Medulla oblongata (tissue), 1 donor: ENCODE measurements at regions not wholly inside any gene's neighbourhood (a gene's known extent, or its start where the extent isn't known, plus 50 kb on each side); places are given as distances from the start of the nearest gene placed in this dataset.

Experiments
- DNase-seq: peaks from one replicate; pipeline ENCODE4 v3.0.0-alpha.2; 2015; ENCODE audit errors: extremely low spot score

DNA sequence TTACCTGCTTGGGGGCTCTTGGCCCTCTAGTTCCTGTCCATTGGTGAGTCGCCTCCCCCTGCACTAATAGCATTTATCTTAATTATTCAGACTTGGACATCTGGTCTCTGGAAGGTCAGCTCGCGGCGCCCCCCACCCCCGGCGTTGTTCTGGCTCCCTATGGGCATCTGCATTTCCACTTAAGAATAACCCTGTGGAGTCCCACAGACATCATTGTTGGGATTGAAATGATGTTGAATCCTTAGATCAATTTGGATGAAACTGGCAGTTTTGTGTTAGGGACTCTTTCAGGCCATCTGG is 313.8 kb upstream of the HS6ST1 start:
- DNase-seq = no peak

DNA sequence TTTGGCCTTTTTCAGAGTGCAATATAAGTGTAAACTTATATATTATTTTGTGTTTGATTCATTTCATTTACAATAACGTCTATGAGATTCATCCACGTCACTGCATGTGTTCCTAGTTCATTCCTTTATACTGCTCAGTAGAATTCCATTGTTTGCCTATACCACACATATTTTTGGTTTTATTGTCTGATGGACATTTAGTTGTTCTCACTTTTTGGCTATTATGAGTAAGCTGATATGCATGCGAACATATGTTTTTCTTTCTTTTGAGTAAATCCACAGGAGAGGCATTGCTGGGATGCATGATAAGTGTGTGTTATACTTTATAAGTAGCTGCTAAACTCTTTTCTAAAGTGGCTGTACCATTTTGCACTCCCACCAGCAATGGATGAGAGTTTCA is 314.8 kb upstream of the HS6ST1 start:
- DNase-seq = no peak

DNA sequence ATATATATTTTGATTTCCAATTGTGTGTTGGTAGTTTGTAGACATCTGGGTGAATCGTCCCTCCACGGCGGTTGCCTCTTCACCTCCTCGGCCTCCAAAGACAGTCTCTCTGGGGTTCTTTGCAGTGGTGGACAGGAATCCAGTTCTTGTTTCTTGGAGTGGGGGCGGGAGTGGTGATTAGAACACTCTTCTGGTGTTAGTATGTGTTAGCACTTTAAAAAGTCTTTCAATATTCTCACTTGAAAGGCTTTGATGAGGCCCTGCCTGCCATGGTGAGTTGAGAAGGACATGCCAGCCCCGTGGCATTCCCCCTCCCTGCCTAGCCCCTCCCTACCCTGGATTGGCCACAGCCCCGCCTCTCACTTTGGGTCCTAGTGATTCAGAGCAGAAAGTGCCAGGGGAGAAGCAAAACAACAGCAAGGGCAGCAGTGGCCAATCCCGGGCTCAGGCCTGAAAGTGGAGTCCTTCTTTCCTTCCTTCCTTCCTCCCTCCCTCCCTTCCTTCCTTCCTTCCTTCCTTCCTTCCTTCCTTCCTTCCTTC is 316.8 kb upstream of the HS6ST1 start:
- DNase-seq = no peak

DNA sequence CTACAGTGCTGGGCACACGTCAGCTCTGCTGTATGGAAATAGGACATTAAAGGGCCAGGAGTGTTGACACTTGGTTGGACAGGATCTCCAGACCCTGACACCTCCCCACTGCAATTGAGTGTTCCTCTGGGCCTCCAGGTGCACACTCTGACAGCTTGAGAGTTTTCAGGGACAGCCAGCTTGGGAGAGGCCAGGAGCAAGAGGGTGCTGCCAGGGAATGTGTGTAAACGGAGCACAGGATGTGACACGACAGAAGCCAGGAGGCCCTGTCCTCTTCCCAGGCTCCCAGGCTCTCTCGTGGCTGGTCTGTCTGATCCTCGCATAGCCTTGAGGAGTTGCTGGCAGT is 318.1 kb upstream of the HS6ST1 start:
- DNase-seq = no peak

DNA sequence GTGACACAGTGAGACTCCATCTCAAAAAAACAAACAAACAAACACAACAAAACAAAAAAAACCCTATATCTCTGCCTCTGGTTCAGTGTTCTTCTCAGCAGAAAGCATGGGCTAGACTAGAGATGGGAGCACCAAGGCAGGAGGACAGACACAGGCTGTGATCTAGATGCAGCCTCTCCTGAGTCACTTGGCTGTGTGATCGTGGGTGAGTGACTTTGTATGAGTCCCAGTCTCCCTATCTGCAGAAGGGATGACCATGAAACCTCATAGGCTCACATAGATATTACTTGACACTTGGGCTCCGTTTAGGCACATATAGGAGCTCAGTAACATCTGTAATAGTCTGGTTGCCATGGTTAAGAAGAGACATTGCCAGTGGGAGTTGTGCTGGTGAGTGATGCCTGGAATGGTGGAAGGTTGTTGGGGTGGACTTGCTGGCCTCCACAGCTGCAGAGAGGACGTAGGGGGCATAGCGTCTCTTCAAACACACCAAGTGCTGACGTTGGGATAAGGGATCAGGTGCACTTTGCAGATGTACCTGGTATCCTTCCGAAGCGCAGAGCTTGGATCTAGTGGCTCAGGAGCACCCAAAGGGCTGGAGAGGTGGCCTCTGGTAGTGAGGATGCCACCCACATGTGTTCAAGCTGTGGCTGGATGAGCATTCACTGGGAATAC is 318.9 kb upstream of the HS6ST1 start:
- DNase-seq = no peak

DNA sequence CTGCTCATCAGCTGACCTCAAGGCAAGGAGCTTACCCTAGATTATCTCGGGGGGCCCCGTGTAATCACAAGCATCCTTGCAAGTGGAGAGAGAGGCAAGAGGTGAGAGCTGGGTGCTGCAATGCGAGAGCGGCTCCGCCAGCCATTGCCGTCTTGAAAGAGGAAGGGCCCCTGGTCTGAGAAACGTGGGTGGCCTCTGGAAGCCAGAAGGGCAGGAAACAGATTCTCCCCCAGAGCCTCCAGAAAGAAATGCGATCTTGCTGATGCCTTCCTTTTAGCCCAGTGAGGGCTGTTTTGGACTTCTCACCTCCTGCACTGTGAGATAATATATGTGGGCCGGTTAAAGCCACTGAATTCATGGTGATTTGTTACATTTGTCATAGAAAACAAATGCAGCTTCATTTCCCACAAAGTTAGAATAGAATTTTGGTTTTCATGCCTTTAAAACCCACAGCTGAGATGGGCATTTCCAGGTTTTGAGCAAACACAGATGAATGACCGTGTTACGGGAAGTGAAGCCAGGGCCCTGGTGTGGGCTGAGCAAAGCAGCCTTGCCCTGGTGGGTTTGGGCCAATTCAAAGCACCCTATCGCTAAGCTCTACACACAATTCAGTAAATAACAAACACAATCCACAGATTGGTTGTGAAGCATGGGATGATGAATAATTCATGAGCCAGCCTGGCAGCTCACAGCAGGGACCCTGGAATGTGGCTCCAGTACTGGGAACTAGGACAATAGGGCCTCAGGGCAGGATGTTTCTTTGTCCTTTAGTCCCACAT is 319.9 kb upstream of the HS6ST1 start:
- peak; percentile 67 for DNase-seq

DNA sequence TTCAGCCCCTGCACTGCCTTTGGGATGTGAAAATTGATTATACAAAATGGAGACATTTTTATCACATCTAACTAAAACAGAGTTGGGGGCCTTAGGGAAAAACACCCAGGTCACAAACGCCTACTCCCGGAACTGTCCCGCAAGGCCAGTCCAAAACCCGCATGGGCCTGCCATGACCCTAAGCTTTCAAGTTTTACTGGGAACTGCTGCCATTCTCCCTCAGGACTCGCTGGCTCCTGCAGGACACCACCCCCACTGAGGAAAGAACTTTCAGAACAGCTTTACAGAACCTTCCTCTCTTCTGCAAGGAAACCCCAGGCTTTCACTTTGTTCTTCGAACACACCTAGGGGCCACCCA is 320.4 kb upstream of the HS6ST1 start:
- DNase-seq = no peak

DNA sequence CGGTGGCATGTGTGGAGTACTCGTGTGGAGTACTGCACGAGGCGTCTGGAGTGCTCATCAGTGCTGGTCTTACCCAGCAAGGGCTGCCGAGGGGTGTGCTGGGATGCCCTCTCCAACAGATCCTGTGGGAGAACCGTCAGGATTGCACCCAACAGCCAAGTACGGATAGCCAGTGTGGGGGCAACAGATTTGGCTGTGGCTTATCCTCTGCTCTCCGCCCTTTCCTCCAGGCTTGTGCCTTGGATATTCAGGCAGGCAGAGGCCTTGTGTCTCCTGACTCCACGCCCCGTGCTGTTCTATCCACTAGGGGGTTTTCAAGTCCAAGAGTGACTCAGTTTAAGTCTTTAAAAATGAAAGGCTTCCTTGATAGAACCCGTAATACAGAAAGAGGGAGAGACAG is 321.0 kb upstream of the HS6ST1 start:
- no peak for DNase-seq

DNA sequence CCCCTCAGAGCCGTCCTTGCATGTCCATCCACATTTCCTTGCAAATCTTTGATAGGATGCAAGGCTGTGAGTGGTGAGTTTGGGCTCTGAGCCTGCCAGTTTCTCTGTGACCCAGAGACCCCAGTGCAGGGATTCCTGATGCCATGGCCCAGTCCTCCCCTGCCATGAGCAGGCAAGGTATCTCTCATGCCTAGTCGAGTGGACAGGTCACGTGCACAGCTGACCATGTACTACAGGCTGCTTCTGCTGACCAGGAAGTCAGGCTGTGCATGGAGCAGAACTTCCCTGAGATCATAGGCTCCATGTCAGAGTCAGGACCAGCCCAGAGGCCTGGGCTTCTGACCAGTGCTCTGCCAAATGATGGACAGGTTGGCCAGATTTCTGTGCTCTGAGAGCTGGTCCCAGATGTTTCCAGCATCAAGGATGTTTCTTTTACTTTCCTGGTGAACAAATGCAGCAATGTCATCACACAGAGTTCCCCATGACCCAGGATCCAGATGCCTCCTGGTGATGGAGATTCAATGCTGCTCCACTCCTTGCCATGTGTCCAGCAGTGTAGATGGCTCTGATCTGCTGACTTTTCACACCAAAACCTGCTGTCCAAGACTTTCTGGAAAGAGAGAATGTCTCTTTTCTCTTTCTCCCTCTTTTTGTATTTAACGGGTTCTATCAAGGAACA is 321.6 kb upstream of the HS6ST1 start:
- DNase-seq = no peak

DNA sequence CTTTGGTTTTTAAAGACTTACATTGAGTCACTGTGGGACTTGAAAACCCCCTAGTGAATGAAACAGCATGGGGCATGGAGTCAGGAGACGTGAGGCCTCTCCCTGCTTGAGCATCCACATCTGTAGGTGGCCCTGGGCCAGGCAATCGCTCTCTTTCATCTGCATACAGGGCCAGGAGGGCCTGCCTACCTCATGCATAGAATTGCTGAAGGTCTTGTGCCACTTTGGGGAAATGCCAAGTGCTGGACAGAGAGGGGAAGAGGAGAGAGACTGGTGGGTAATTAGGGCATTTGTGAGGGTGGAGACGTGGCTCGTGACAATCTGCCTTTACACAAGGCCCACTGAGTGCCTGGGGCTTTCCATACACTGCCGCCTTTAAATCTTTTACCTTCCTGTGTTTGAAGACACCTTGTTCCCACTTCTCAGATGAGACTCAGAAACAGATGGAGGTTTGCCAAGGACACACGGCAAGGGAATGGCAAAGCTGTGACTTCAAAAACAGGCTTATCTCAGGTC is 322.2 kb upstream of the HS6ST1 start:
- no peak for DNase-seq

DNA sequence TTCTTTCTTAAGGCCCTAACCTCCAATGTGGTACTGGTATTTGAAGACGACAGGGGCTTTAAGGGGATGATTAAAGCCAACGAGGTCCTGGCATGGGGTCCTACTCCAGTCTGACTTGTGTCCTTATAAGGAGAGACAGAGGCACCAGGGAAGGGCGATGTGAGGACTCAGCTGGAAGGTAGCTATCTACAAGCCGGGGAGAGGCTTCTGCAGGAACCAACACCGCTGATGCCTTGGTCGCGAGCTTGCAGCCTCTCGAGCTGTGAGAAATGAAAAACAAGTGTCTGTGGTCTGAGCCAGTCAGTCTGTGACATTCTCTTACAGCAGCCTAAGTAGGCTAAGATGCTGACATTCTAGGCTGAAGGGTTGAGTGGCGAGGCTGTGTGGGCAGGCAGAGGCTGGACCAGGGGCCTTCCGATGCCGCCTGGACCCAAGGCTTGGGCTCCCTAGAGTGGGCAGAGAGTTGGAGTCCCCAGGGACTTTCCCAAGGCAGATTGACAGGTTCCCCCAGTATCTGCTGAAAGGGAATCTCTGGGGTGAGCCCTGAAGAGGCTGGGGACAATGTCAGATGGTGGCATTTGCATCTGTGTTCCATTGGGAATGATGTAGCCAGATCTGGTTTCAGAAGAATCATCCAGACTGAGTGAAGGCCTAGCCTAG is 322.9 kb upstream of the HS6ST1 start:
- DNase-seq = no peak

DNA sequence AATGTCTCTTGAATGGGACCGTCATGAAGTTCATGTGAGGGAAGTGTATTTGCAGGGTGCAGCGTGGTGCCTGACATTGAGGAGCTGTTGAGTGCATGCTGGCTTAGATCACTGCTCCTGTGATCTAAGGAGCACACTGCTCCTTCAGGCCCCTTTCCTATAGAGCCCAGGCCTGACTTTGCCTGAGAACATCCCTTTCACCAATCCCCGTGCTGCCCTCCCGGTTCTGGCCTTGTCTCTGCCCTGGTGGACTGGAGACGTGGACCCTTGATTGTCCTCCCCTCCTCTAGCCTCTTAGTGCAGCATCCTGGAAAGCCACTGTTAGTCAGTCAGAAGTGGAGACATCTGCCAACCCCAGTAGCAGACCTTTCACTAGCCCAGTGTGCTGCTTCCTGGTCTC is 323.6 kb upstream of the HS6ST1 start:
- no peak for DNase-seq

DNA sequence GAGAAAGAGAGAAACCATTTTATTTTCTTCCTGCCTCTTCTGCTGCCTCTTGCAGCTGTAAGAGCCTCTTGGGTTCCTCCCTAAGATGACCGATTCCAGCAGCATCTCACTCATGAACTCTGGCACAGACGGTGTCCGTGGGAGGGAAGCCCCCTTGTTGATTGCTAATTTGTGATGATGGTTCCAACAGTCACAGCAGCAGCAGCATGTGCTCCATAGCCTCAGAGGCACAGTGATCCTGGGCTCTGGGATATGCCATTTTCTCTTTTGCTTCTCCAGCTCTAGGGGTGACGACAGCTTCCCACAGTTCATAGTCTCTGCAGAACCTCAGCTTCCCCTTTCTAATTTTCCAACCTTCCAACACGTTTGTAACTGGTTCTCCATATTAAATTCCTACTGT is 324.2 kb upstream of the HS6ST1 start:
- no peak for DNase-seq

DNA sequence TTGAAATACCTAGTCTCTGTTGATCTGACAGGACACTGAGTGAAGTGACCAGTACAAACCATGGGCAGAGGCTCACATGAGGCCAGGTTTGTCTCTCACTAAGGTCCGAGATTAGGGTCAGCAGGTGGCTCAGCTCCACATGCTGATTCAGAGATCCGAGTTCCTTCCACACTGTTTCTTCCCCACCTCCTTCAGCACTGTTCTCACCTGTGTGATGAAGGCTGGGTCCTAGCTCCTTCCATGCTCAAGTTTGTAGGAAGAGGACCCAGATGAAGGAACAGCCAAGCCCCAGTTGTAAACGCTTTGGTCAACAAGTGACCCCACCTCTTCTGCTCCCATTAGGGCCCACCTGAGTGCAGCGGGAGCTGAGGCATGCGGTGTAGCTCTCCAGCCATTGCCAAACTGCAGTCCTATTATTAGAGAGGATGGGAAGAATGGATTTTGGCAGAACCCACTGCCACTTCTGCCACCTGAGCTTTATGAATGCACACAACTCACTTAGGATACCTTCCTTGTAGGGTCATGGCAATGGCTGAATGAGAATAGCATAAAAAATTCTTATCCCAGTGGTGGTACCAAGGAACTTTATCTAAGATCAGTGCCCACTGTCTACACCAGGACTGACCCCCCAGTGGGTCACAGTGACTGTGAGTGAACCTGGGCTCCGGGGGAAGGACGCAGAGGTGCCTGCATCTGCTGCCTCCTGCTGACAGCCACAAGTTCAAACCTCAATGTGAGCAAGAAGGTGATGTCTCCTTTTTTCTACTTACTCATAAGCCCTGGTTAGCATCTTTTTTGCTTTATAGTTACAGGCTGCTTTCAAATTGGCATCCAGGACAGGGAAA is 324.8 kb upstream of the HS6ST1 start:
- no peak for DNase-seq

DNA sequence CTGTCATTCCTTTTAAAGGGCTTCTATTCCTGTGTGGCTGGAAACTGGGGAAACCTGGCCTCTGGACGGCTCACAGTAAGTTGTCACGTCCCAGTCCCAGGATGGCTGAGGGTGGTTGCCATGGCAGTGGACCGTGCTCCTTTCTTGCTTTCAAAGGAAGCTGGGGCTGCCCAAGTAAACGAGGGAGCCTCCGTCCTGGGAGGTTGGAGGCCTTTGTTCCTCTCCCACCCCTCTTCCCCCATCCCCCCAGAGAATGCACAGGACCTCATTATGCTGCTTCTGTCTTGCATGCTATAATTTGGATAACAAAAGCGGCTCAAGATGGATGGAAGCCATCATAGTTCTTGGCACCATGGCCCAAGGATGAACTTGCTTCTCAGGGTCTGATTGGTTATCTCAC is 325.5 kb upstream of the HS6ST1 start:
- DNase-seq = no peak

DNA sequence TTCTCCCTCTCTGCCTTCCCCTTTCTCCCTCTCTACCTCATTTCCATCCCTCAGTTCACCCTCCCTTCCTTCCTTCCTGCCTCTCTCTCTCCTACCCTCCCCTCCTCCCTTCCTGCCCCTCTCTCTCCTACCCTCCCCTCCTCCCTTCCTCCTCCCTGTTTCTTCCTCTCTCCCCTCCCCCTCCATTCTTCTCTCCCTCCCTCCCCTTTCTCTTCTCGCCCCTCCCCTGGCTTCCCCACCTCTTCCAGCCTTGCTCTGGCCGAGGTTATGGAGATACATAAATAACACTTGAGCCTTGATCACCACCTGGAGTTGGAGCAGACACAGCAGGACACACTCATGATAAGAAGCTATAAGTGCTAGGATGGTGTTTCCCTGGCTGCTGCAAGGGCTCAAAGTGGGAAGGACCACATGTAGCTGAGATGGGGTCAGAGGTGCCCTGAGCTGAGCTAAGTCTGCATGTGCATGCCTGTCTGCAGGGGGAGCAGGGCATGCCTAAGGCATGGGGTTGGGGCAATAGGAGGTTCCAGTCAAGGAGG is 326.1 kb upstream of the HS6ST1 start:
- no peak for DNase-seq

DNA sequence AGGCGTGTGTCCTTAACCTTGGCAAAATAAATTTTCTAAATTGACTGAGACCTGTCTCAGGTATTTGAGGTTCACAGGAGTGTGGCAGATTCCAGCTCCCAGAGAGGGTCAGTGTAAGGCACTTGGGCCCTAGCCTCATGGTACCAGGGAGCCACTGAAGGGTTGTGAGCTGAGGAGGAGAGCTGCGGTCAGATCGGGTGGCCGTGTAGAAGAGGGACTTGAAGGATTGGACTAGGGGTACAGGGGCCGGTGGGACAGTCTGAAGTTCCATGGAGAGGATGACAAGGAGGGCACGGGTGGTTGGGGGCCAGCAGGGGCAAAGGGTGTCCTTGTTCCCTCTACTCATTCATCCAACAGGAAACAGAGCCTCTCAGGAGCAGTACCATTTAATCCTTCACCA is 327.0 kb upstream of the HS6ST1 start:
- DNase-seq = no peak

DNA sequence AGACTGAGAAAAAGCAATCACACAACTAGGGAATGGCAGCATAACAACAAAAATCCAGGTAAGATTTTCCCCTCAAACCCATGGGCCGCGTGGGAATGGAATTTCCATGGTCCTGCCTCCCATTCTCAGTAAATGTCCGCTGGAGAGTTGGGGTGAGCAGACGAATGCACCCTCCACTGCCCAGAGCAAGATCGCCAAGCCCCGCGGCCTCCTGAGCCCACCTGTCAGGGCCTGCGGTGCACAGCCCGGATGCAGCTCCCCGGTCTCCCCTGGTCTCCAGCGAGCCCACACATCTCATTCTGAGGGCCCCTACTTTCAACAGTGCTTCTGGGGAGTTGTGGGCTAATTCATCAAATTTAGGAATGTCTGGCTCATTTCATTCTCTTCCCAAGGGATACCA is 327.4 kb upstream of the HS6ST1 start:
- DNase-seq = no peak

DNA sequence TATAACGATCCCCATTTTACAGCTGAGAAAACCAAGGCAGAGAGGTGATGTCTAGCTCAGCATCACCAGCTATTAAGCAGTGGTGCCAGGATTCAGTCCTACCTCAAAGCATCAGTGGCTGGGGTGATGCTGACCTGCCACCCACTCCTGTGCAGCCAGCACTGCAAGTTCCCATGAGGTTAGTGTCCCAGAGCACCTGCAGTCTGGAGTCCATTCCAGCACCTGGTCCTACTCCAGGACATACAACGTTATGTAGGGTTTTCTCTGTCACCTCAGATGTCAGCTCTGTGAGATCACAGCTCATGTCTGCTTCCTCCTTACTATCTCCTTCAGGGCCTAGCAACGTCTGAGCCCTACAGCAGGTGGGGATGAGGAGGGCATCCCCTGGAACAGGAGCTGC is 328.0 kb upstream of the HS6ST1 start:
- DNase-seq = no peak

DNA sequence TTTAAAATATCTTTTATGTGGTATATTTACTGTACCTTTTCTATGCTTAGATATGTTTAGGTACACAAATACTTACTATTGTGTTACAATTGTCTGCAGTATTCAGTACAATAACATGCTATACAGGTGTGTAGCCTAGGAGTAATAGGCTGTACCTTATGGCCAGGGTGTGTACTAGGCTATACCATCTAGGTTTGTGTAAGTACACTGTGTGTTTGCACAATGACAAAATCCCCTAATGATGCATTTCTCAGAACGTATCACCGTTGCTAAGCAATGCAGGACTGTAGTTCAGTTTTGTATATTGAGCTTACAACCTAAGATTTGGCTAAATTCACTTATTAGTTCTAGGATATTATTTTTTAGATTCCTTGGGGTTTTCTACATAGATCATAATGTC is 332.3 kb upstream of the HS6ST1 start:
- DNase-seq = no peak

DNA sequence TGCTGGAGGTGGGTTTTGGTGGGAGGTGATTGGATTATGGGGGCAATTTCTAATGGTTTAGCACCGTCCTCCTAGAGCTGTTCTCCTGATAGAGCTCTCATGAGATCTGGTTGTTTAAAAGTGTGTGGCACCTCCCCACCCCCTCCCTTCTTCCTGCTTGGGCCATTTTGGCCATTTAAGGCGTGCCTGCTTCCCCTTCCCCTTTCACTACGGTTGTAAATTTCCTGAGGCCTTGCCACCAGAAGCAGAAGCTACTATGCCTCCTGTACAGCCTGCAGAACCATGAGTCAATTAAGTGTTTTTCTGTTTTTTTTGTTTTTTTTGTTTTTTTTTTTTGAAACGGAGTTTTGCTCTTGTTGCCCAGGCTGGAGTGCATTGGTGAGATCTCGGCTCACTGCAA is 335.7 kb upstream of the HS6ST1 start:
- peak; percentile 61 for DNase-seq
